ENCODE measurements at regions not wholly inside any gene's neighbourhood (a gene's known extent, or its start where the extent isn't known, plus 50 kb on each side); places are given as distances from the start of the nearest gene placed in this dataset.

- DNase-seq (ENCODE audit: low read depth), result no peak
These were observed 58.6 kb downstream of the TMEM17 start for GRCh38 chr2:62447411-62447810.

GRCh38 chr2:62446491-62446890, 59.5 kb downstream of the TMEM17 start:
- DNase-seq (ENCODE audit: low read depth), result no peak

- no peak for DNase-seq (ENCODE audit: low read depth)
These were observed 62.1 kb downstream of the TMEM17 start for GRCh38 chr2:62443886-62444285.

- no peak for DNase-seq (ENCODE audit: low read depth)
These were observed 62.5 kb downstream of the TMEM17 start for GRCh38 chr2:62443471-62443870.

GRCh38 chr2:62441824-62442223, 64.2 kb downstream of the TMEM17 start:
- DNase-seq (ENCODE audit: low read depth), result no peak

- no peak for DNase-seq (ENCODE audit: low read depth)
These were observed 64.6 kb downstream of the TMEM17 start for GRCh38 chr2:62441421-62441820.

GRCh38 chr2:62440281-62440946, 65.6 kb downstream of the TMEM17 start:
- no peak for DNase-seq (ENCODE audit: low read depth)

GRCh38 chr2:62439425-62439824, 66.6 kb downstream of the TMEM17 start:
- no peak for DNase-seq (ENCODE audit: low read depth)

- DNase-seq (ENCODE audit: low read depth), result no peak
These were observed 68.2 kb downstream of the TMEM17 start for GRCh38 chr2:62437785-62438184.

GRCh38 chr2:62435720-62436119, 70.3 kb downstream of the TMEM17 start:
- no peak for DNase-seq (ENCODE audit: low read depth)

GRCh38 chr2:62432407-62432806, 73.6 kb downstream of the TMEM17 start:
- no peak for DNase-seq (ENCODE audit: low read depth)

GRCh38 chr2:62431512-62431911, 74.5 kb downstream of the TMEM17 start:
- no peak for DNase-seq (ENCODE audit: low read depth)

- no peak for DNase-seq (ENCODE audit: low read depth)
These were observed 75.8 kb downstream of the TMEM17 start for GRCh38 chr2:62430146-62430545.

GRCh38 chr2:62427146-62427545, 78.8 kb downstream of the TMEM17 start:
- no peak for DNase-seq (ENCODE audit: low read depth)

GRCh38 chr2:62426154-62426912, 79.7 kb downstream of the TMEM17 start:
- DNase-seq (ENCODE audit: low read depth), result no peak

- DNase-seq (ENCODE audit: low read depth), result no peak
These were observed 80.3 kb downstream of the TMEM17 start for GRCh38 chr2:62425684-62426083.

- no peak for DNase-seq (ENCODE audit: low read depth)
These were observed 81.1 kb downstream of the TMEM17 start for GRCh38 chr2:62424899-62425298.

GRCh38 chr2:62423883-62424458, 82.0 kb downstream of the TMEM17 start:
- no peak for DNase-seq (ENCODE audit: low read depth)

GRCh38 chr2:62423235-62423634, 82.8 kb downstream of the TMEM17 start:
- no peak for DNase-seq (ENCODE audit: low read depth)

- no peak for DNase-seq (ENCODE audit: low read depth)
These were observed 90.5 kb downstream of the TMEM17 start for GRCh38 chr2:62415518-62415917.

GRCh38 chr2:62415019-62415431, 91.0 kb downstream of the TMEM17 start:
- no peak for DNase-seq (ENCODE audit: low read depth)

- no peak for DNase-seq (ENCODE audit: low read depth)
These were observed 92.8 kb downstream of the TMEM17 start for GRCh38 chr2:62413116-62413663.

GRCh38 chr2:62412347-62412742, 93.7 kb downstream of the TMEM17 start:
- DNase-seq (ENCODE audit: low read depth), result no peak
